ENCODE measurements at regions not wholly inside any gene's neighbourhood (a gene's known extent, or its start where the extent isn't known, plus 50 kb on each side); places are given as distances from the start of the nearest gene placed in this dataset.

- peaks cover 0 to 5% of the 10 kb centered on the region in 2 donors for H3K36me3 ChIP-seq (ENCODE audit: control insufficient read depth in 2 of 2, insufficient read depth in 2 of 2, low read length in 1 of 2)
- H3K27me3 ChIP-seq (ENCODE audit: control insufficient read depth in 1 of 2, insufficient read depth in 2 of 2, low read length in 2 of 2) = no peaks in the 10 kb centered on the region
- no peaks in the 10 kb centered on the region for H3K9me3 ChIP-seq (ENCODE audit: control insufficient read depth in 2 of 2, insufficient read depth in 1 of 2, low read depth in 1 of 2, low read length in 1 of 2)
- no peak overlapping the region for H3K4me3 ChIP-seq (ENCODE audit: low read depth in 1 of 2, low read length in 2 of 2)
- H3K4me1 ChIP-seq (ENCODE audit: control insufficient read depth in 2 of 2, insufficient read depth in 2 of 2, low read length in 1 of 2) = no peaks in the 10 kb centered on the region
- no peak overlapping the region for H3K27ac ChIP-seq (ENCODE audit: low read depth in 2 of 2, low read length in 1 of 2)
Observed at GRCh38 chr3:124654470-124654845, 75.8 kb upstream of the UMPS start.

DNA sequence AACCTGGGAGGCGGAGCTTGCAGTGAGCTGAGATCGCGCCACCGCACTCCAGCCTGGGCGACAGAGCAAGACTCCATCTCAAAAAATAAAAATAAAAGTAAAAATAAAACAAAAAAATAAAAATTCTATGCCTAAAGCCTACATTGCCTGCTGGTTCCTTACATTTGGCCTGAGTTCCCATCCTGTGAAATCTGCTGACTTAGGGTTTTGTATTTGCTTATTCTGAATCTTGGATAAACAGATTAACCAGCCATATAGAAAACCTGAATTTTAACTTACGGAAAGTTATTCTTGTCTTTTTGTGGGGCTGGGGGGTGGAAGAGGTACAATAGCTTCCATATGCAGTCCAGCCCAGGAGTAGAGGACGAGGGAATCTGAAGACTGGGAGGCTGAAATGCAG is 73.7 kb upstream of the UMPS start:
- Histone ChIP-seq H3K27me3 (ENCODE audit: control insufficient read depth in 1 of 2, insufficient read depth in 2 of 2, low read length in 2 of 2) (no peaks in the 10 kb centered on the region), H3K27ac (ENCODE audit: low read depth in 2 of 2, low read length in 1 of 2) (no peak overlapping the region), H3K9me3 (ENCODE audit: control insufficient read depth in 2 of 2, insufficient read depth in 1 of 2, low read depth in 1 of 2, low read length in 1 of 2) (no peaks in the 10 kb centered on the region), H3K36me3 (ENCODE audit: control insufficient read depth in 2 of 2, insufficient read depth in 2 of 2, low read length in 1 of 2) (peaks cover 0 to 5% of the 10 kb centered on the region in 2 donors), H3K4me1 (ENCODE audit: control insufficient read depth in 2 of 2, insufficient read depth in 2 of 2, low read length in 1 of 2) (no peaks in the 10 kb centered on the region), H3K4me3 (ENCODE audit: low read depth in 1 of 2, low read length in 2 of 2) (no peak overlapping the region)
- WGBS, 2 donors = 95 to 98% methylated on average over 7 of the region's 7 CpGs

- Histone ChIP-seq H3K27me3 (ENCODE audit: control insufficient read depth in 1 of 2, insufficient read depth in 2 of 2, low read length in 2 of 2) (no peaks in the 10 kb centered on the region), H3K4me3 (ENCODE audit: low read depth in 1 of 2, low read length in 2 of 2) (no peak overlapping the region), H3K9me3 (ENCODE audit: control insufficient read depth in 2 of 2, insufficient read depth in 1 of 2, low read depth in 1 of 2, low read length in 1 of 2) (no peaks in the 10 kb centered on the region), H3K27ac (ENCODE audit: low read depth in 2 of 2, low read length in 1 of 2) (no peak overlapping the region), H3K36me3 (ENCODE audit: control insufficient read depth in 2 of 2, insufficient read depth in 2 of 2, low read length in 1 of 2) (peaks cover 0 to 5% of the 10 kb centered on the region in 2 donors), H3K4me1 (ENCODE audit: control insufficient read depth in 2 of 2, insufficient read depth in 2 of 2, low read length in 1 of 2) (no peaks in the 10 kb centered on the region)
- 87 to 89% methylated on average over 4 of the region's 4 CpGs for WGBS, 2 donors
Observed at GRCh38 chr3:124657138-124657537, 73.1 kb upstream of the UMPS start.

DNA sequence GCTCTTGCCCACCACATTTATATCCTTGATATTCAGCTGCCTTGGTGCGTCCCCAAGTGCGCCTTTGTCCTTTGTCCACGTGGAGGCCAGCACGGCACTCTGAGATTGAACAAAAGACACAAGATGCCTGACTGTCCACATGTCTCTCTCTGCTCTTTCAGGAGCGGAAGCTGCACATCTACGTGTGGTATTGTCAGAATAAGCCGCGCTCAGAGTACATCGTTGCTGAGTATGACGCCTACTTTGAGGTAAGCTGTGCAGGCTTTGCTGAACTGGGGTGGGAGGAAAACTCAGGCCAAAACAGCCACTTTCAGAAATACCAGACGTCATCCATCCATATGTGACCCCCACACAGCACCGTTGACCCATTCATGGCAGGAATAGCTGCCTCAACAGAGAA is 72.0 kb upstream of the UMPS start:
- Histone ChIP-seq H3K27ac (ENCODE audit: low read depth in 2 of 2, low read length in 1 of 2) (no peak overlapping the region), H3K27me3 (ENCODE audit: control insufficient read depth in 1 of 2, insufficient read depth in 2 of 2, low read length in 2 of 2) (no peaks in the 10 kb centered on the region), H3K9me3 (ENCODE audit: control insufficient read depth in 2 of 2, insufficient read depth in 1 of 2, low read depth in 1 of 2, low read length in 1 of 2) (no peaks in the 10 kb centered on the region), H3K36me3 (ENCODE audit: control insufficient read depth in 2 of 2, insufficient read depth in 2 of 2, low read length in 1 of 2) (peaks cover 0 to 5% of the 10 kb centered on the region in 2 donors), H3K4me3 (ENCODE audit: low read depth in 1 of 2, low read length in 2 of 2) (no peak overlapping the region), H3K4me1 (ENCODE audit: control insufficient read depth in 2 of 2, insufficient read depth in 2 of 2, low read length in 1 of 2) (no peaks in the 10 kb centered on the region)
- WGBS, 2 donors = 89 to 92% methylated on average over 12 of the region's 12 CpGs

DNA sequence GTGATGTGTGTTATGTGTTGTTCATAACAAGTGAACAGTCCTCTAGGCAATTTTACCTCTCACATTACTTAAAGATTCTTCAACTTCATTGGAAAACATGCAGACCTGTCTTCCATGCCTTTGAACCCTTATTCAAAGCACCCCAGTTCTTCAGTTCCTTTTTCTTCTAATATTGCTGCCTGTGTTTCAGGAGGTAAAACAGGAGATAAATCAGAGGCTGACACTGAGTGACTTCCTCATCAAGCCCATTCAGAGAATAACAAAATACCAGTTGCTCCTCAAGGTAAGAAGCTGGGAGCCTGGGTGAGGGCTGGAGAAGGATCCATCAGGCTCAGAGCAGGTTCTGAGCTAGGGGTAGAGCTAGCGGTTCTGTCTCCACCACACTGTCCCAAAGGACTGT is 71.1 kb upstream of the UMPS start:
- no peaks in the 10 kb centered on the region for H3K9me3 ChIP-seq (ENCODE audit: control insufficient read depth in 2 of 2, insufficient read depth in 1 of 2, low read depth in 1 of 2, low read length in 1 of 2)
- H3K27ac ChIP-seq (ENCODE audit: low read depth in 2 of 2, low read length in 1 of 2) = no peak overlapping the region
- no peaks in the 10 kb centered on the region for H3K4me1 ChIP-seq (ENCODE audit: control insufficient read depth in 2 of 2, insufficient read depth in 2 of 2, low read length in 1 of 2)
- H3K27me3 ChIP-seq (ENCODE audit: control insufficient read depth in 1 of 2, insufficient read depth in 2 of 2, low read length in 2 of 2) = no peaks in the 10 kb centered on the region
- H3K4me3 ChIP-seq (ENCODE audit: low read depth in 1 of 2, low read length in 2 of 2) = no peak overlapping the region
- WGBS, 2 donors = 0 to 36% methylated on average over 1 of the region's 1 CpG
- peaks cover 2 to 5% of the 10 kb centered on the region in 2 donors for H3K36me3 ChIP-seq (ENCODE audit: control insufficient read depth in 2 of 2, insufficient read depth in 2 of 2, low read length in 1 of 2)

GRCh38 chr3:124660599-124660998 is 69.7 kb upstream of the UMPS start:
- WGBS, 2 donors = 94 to 95% methylated on average over 1 of the region's 1 CpG
- H3K4me3 ChIP-seq (ENCODE audit: low read depth in 1 of 2, low read length in 2 of 2) = no peak overlapping the region
- H3K27me3 ChIP-seq (ENCODE audit: control insufficient read depth in 1 of 2, insufficient read depth in 2 of 2, low read length in 2 of 2) = no peaks in the 10 kb centered on the region
- no peaks in the 10 kb centered on the region for H3K4me1 ChIP-seq (ENCODE audit: control insufficient read depth in 2 of 2, insufficient read depth in 2 of 2, low read length in 1 of 2)
- peaks cover 2 to 3% of the 10 kb centered on the region in 2 donors for H3K36me3 ChIP-seq (ENCODE audit: control insufficient read depth in 2 of 2, insufficient read depth in 2 of 2, low read length in 1 of 2)
- H3K9me3 ChIP-seq (ENCODE audit: control insufficient read depth in 2 of 2, insufficient read depth in 1 of 2, low read depth in 1 of 2, low read length in 1 of 2) = no peaks in the 10 kb centered on the region
- H3K27ac ChIP-seq (ENCODE audit: low read depth in 2 of 2, low read length in 1 of 2) = no peak overlapping the region

- WGBS, 2 donors = 77 to 79% methylated on average over 2 of the region's 2 CpGs
- Histone ChIP-seq H3K27ac (ENCODE audit: low read depth in 2 of 2, low read length in 1 of 2) (no peak overlapping the region), H3K4me3 (ENCODE audit: low read depth in 1 of 2, low read length in 2 of 2) (no peak overlapping the region), H3K27me3 (ENCODE audit: control insufficient read depth in 1 of 2, insufficient read depth in 2 of 2, low read length in 2 of 2) (no peaks in the 10 kb centered on the region), H3K36me3 (ENCODE audit: control insufficient read depth in 2 of 2, insufficient read depth in 2 of 2, low read length in 1 of 2) (peaks cover 3 to 6% of the 10 kb centered on the region in 2 donors), H3K4me1 (ENCODE audit: control insufficient read depth in 2 of 2, insufficient read depth in 2 of 2, low read length in 1 of 2) (no peaks in the 10 kb centered on the region), H3K9me3 (ENCODE audit: control insufficient read depth in 2 of 2, insufficient read depth in 1 of 2, low read depth in 1 of 2, low read length in 1 of 2) (no peaks in the 10 kb centered on the region)
Observed at GRCh38 chr3:124663690-124664089, 66.6 kb upstream of the UMPS start.

DNA sequence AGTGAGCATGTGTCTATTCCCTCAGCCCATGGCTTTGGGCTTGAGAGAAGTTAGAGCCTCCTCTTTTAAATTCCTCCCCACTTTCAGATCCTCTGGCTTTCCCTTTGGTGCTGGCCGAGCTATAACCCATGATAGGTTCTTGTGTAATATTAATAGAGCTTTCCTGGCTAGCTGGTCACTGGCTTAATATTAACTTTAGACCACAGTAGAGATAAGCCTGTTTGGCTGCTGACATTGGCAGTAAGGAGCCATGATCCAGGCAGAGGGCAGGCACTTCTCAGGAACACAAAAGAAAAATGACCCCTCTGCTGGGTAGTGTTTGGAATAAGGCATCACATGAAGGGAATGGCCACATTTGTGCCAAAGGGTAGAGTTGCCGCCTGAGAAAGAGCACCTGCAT is 65.4 kb upstream of the UMPS start:
- peaks cover 3 to 6% of the 10 kb centered on the region in 2 donors for H3K36me3 ChIP-seq (ENCODE audit: control insufficient read depth in 2 of 2, insufficient read depth in 2 of 2, low read length in 1 of 2)
- WGBS, 2 donors = 78 to 92% methylated on average over 2 of the region's 2 CpGs
- no peaks in the 10 kb centered on the region for H3K9me3 ChIP-seq (ENCODE audit: control insufficient read depth in 2 of 2, insufficient read depth in 1 of 2, low read depth in 1 of 2, low read length in 1 of 2)
- no peaks in the 10 kb centered on the region for H3K4me1 ChIP-seq (ENCODE audit: control insufficient read depth in 2 of 2, insufficient read depth in 2 of 2, low read length in 1 of 2)
- H3K4me3 ChIP-seq (ENCODE audit: low read depth in 1 of 2, low read length in 2 of 2) = no peak overlapping the region
- no peaks in the 10 kb centered on the region for H3K27me3 ChIP-seq (ENCODE audit: control insufficient read depth in 1 of 2, insufficient read depth in 2 of 2, low read length in 2 of 2)
- H3K27ac ChIP-seq (ENCODE audit: low read depth in 2 of 2, low read length in 1 of 2) = no peak overlapping the region

GRCh38 chr3:124666067-124666466 is 64.2 kb upstream of the UMPS start:
- Histone ChIP-seq H3K27ac (ENCODE audit: low read depth in 2 of 2, low read length in 1 of 2) (no peak overlapping the region), H3K4me3 (ENCODE audit: low read depth in 1 of 2, low read length in 2 of 2) (no peak overlapping the region), H3K9me3 (ENCODE audit: control insufficient read depth in 2 of 2, insufficient read depth in 1 of 2, low read depth in 1 of 2, low read length in 1 of 2) (no peaks in the 10 kb centered on the region), H3K4me1 (ENCODE audit: control insufficient read depth in 2 of 2, insufficient read depth in 2 of 2, low read length in 1 of 2) (no peaks in the 10 kb centered on the region), H3K36me3 (ENCODE audit: control insufficient read depth in 2 of 2, insufficient read depth in 2 of 2, low read length in 1 of 2) (peaks cover 3 to 6% of the 10 kb centered on the region in 2 donors), H3K27me3 (ENCODE audit: control insufficient read depth in 1 of 2, insufficient read depth in 2 of 2, low read length in 2 of 2) (no peaks in the 10 kb centered on the region)
- 83 to 86% methylated on average over 5 of the region's 5 CpGs for WGBS, 2 donors

- 67 to 70% methylated on average over 3 of the region's 3 CpGs for WGBS, 2 donors
- Histone ChIP-seq H3K36me3 (ENCODE audit: control insufficient read depth in 2 of 2, insufficient read depth in 2 of 2, low read length in 1 of 2) (peaks cover 4 to 5% of the 10 kb centered on the region in 2 donors), H3K4me3 (ENCODE audit: low read depth in 1 of 2, low read length in 2 of 2) (no peak overlapping the region), H3K4me1 (ENCODE audit: control insufficient read depth in 2 of 2, insufficient read depth in 2 of 2, low read length in 1 of 2) (no peaks in the 10 kb centered on the region), H3K9me3 (ENCODE audit: control insufficient read depth in 2 of 2, insufficient read depth in 1 of 2, low read depth in 1 of 2, low read length in 1 of 2) (no peaks in the 10 kb centered on the region), H3K27ac (ENCODE audit: low read depth in 2 of 2, low read length in 1 of 2) (no peak overlapping the region), H3K27me3 (ENCODE audit: control insufficient read depth in 1 of 2, insufficient read depth in 2 of 2, low read length in 2 of 2) (no peaks in the 10 kb centered on the region)
Observed at GRCh38 chr3:124669470-124669869, 60.8 kb upstream of the UMPS start.
